GM19328 (cell line): ENCODE measurements at regions not wholly inside any gene's neighbourhood (a gene's known extent, or its start where the extent isn't known, plus 50 kb on each side); places are given as distances from the start of the nearest gene placed in this dataset.

Source experiments
- ATAC-seq: cut with Tn5 transposase; IDR thresholded peaks from one replicate; pipeline ENCODE4 v1.9.1; 2021; ENCODE audit warnings: mild to moderate bottlenecking, moderate library complexity; ENCODE audit not compliant: unreplicated experiment

DNA sequence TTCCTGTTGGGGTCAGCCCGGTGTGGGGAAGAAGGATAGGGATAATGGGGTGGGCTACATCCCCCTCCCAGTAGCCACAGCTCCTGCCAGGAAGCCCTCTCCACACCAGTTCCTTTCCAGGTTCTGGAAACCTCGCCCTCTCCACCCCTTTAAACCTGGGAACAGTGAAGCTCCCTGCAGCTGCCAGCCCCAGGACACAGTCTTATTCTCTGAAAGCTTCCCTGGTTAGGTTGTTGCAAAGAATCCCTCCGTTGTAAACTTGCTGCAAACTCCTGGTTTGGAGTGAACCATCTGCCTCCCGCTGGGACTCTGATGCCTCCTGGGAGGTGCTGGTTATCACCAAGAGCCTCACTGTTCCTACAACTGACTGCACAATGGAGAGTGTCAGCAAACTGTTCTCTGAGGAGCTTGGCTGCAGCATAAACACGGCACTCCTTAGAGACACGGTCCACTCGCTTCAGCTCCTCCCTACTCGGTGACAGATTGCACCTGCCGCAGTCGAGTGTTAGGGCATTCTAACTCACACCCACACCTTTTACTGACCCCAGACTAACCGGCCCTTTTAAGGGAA is 261.8 kb upstream of the RAB6C start:
- ATAC-seq: no peak

DNA sequence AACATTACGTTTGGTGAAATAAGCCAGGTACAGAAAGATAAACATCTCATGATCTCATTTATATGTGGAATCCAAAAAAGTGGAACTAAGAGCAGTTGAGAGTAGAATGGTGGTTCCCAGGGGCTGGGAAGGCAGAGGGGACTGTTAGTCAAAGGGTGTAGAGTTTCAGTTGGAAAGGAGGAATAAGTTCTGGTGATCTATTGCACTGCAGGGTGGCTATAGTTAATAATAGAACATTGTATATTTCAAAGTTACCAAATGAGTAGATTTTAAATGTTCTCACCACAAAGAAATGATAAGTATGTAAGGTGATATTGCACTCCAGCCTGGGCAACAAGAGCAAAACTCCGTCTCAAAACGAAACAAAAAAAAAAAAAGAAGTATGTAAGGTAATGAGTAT is 260.1 kb upstream of the RAB6C start:
- ATAC-seq: no peak

DNA sequence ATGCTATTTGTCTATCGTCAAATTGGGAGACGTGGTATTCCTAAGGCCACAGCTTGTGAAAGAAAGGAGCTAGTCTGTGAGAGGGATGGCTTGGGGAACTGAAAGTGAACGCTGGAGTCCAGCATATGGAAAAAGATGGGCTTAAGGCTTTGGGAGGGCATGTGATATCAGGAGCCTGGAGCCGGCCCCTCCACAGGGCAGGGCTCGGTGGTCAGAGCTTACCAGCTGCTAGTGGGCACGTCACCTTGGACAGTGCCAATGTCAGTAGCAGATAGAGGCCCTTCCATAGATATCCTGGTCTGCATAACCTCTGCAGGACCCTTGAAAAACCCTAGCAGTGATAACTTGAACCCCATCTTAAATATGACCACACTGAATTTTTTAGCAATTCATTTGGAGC is 259.1 kb upstream of the RAB6C start:
- no peak for ATAC-seq

DNA sequence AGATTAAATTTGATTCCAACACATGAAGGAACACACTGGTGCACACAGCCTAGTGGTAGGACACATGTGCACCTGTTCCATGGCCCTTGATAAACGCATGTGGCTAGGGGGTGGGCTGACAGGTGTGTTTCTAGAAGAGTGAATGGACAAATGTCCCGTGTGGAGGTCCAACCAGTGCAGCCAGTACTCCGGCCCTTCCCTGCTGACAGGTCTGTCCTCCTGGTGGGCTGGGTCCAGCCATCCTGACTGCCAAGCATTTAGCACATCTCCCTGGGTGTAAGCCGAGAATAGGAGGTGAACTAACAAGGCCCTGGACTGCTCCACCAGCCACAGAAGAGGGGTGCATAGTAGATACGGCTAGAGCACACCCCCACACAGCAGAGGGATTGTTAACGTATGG is 258.7 kb upstream of the RAB6C start:
- ATAC-seq: no peak

DNA sequence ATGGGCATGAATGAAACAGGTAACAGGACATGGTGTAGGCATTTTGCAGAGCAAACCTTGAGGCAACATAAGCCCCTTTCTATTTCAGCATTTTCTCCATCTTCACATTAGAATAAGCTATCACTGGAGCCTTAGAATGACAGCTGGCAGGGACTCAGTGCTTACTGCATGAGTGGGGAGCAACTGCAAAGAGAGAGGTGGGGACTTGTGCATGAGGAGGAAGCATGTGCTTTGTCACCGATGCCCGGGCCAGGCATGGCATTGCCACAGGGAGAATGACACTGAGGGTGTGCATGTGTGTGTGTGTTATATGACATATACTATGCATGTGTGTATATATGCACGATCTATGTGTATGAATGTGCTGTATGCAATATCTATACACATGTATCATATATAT is 258.2 kb upstream of the RAB6C start:
- ATAC-seq: no peak

DNA sequence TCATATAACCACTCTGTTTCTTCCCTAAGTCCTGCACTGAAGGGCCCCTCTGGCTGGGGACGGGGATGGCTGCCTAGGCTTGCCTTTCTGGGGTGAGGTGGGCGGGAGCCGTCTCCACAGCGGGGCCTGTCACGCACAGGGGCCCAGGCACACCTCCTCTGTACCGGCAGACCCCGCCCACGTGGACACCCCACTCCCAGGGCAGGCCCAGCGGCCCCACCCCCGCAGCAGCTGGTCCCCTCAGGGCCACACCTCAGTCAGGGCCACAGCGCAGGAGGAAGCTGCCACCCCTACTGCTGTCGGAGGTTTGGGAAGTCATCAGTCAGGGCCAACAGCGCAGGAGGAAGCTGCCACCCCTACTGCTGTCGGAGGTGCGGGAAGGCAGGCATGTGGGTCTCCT is 257.6 kb upstream of the RAB6C start:
- no peak for ATAC-seq

DNA sequence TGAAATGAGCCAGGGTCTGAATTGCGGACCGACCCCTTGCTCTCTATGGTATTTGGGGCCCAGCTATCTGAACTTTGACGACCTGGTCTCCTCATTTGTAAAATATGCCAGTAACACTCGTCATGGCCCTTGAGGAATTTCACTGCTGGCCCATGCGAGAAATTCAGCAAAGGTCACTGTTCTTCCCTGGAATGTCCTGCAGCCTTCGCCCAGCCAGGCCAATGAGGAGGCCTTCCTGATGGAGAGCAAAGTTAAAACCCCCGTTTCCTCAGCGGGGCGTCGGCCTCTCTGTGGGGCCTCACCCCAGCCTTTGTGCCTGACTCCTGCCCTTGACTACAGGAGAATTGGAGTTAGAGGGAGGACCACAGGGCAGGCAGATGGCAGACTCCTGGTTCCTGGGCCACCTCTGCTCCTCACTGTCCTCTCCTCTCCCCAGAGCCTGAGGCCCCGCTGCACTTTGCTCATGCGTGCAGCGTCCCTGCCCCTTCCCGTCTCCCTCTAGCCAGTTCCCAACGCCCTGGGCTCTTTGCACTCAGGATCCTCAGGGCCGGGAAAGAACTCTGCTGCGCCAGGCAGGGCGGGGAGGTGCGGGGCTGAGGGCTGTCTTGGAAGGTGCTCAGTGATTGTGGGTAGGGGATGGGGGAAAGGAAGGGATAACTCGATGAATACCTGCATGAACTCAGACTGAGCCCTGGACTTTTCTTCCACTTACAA is 257.0 kb upstream of the RAB6C start:
- no peak for ATAC-seq

DNA sequence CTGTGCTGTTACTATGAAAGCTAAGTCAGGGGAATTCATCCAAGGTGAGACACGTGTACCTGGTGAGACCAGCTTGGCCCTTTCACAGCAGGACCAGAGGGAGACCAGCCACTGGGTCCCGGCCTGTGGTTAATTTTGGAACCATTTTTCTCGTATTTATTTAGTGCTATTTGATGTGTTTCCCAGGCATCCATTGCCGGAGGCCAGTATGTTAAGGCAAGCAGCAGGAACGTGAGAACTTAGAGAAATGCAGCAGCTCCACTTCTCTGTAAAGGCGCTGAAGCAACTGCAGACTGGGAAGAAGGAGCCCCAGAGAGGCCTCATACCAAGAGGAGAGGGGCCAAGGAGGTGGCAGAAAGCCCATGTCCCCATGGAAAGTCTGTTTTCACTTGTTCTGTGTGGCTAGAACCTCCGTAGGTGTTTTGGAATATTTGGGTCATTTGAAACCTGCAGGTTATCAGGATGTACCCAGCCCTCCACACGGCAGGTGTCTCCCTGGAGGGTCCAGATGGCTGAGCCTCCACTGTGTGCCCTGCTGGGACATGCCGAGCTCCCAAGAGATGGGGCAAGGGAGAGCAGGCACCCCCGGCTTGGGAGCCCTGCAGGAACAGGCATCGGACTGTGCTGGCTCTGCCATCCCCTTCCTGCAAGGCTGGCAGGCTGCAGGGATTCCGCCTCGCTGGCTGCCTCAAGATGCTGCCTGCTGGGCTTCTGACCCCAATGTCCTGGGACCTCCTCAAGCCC is 256.0 kb upstream of the RAB6C start:
- ATAC-seq: no peak

DNA sequence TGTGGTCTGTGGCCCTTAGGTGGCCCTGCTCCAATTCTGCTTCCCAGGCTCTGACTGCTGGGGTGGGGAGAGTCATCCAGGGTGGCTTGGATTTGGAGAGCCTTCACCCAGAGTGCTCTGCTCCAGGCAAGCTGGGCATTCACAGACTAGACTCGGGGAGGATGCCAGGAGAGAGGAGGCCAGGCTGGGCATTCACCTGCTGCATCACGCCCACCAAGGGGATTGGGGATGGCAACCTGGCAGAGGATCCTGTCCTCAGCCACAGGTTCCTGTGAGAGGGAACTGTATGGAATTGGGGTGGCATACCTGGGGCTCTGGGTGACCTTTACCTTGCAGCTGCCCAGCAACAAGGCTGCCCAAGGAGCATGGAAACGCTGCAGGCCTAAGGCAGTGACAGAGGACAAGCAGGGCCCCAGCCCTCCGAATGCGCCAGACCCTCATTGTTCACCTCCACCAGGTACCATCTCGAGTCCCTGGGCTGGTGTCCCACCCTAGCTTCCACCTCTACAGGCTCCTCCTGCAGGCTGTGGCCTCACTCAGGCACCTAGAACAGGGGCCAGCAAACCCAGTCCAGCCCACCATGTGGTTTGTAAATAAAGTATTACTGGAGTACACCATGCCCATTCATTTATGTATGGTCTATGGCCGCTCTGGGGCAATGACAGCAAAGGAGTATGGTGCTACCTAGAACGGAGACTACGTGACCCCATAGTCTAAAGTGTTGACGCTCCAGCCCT is 255.3 kb upstream of the RAB6C start:
- no peak for ATAC-seq

DNA sequence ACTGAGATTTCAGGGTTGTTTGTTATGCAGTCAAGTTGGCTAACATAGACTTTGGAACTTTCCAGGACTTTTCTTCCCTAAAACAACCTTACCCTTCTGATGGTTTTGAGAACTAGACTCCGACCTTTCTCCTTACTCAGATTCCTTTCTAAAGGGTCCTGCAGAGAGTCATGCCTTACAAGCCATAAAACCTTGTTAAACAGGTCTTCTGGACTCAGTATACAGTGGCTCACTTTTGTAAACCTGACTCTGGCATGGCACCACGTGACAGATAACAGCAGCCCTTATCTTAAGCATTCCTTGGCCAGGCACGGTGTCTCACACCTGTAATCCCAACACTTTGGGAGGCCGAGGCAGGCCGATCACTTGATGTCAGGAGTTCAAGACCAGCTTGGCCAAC is 253.2 kb upstream of the RAB6C start:
- ATAC-seq: no peak

DNA sequence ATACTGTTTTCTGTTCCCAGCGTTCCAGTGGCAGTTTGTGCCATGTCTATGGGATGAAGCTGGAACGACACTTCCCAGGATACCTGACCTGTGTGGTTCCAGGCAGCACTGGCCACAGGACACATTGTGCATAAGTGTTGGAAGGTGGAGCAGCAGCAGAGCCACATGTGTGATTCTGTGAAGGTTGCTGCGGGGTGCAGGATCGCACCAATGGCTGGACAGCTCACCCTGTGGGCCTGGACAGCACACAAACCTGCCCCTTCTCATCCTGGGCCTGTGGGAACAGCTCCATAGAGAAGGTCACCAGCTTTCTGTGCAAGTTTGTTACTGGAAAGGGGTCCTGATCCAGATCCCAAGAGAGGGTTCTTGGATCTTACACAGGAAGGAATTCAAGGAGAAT is 252.2 kb upstream of the RAB6C start:
- ATAC-seq: no peak

DNA sequence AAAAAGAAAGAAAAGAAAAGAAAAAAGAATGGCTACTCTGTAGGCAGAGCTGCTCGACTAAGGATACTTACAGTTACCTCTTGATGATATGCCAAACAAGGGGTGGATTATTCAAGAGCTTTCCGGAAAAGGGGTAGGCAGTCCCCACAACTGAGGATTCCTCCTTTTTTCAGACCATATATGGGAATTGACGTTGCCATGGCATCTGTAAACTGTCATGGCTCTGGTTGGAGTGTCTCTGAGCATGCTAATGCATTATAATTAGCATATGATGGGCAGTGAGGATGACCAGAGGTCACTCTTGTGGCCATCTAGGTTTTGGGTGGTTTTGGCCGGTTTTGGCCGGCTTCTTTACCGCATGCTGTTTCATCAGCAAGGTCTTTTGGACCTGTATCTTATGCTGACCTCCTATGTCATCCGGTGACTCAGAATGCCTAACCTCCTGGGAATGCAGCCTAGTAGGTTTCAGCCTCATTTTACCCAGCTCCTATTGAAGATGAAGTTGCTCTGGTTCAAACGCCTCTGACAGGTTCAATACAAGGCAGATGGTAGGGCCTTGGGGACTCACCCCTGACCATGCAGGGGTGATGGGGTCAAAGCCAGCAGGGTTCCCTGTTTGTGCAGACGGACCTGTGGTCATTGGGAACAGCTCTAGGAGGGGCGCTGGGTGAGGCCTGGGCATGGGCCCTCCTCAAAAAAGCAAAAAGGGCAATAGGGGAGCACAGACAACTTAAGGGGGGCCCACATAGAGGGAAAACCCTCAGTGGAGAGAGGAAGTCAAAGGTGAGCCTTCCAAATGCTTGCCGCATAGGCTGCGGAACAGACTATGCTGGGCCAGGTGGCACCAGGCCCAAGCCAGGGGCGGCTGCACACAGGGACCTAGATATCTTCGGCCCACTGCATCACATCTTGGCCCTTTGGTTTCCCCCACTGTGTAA is 251.2 kb upstream of the RAB6C start:
- no peak for ATAC-seq

DNA sequence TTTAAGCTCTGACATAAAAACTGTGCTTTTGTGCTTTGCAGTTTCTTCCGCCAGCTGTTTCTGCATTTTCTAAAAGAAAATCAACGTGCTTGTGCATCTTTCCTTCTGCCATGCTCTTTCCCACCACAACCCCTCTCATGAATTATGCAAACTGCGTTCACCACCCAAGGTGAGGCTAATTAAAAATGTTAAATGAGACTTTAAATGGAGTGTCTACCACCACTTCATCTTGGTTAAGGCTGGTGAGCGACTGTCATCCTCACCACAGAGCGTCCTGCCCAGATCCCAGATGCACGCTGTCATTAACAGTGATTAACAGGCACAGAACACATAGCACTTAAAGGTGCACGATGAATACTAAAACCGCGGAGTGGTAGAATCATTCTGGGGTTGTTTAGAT is 250.5 kb upstream of the RAB6C start:
- no peak for ATAC-seq

DNA sequence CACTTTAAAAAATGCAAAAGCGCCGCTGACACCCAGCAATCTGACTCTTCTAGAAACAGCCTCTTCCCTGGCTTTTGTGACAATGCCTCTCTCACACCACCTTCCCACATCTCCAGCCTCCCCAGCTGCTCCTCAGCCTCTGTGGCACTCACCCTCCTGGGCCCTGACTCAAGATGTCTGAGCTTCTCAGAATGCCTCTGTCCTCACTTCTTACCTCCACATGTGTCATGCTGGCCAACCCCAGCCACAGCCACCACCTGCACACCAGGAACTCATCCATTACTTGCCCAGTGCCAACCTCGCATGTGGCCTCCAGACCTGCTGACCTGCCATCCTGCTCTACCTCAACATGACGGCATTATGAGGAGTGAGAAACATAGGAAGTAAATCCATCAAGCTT is 249.8 kb upstream of the RAB6C start:
- no peak for ATAC-seq

DNA sequence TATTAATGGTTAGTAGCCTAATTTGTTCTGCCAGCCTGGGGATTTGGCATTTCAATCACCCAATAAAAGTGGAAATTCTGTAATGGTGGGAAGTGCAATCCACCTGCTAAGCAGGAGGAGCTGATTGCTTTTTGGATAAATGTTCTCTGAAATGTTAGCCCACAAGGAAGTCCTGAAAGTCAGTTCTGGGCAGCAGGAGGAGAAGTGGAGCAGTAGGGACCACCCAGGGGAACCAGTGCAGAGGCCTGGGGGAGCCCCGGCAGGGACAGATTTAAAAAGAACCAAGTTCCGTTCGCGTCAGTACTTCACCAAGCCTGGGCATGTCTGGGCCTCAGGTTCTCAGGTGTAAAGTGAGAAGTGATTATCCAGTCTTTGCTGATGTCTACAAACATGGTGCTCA is 248.5 kb upstream of the RAB6C start:
- no peak for ATAC-seq

DNA sequence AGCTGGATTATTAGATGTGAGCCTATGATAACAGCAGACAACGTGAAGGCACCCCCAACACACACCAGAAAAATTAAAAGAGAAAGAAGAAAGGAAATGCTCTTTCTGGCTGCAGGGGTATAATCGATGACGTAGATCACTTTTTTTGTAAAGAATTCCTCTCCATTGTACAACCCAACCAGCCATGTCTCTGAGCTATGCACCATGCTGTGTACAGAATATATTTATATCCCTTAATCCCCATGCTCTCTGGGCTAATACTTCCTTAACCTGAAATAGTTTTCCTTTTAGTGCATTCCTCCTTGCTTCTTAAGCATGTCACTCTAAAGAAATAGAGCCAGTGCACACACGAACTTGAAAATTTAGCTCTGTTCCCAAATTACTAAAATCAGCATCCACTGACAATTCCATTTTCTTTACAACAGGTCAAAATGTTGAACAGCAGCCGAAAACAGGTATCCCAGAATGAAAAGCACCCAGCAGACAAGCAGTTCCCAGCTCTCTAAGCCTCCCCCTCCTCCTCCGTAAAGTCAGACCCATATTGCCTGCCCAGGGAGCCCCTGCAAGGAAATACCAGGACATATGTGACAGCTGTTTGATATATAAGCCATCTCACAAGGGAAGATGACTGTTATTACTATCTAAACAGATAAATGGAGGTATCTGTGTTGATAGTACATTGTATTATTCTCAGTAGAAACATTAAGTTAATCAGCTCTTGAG is 247.4 kb upstream of the RAB6C start:
- no peak for ATAC-seq

DNA sequence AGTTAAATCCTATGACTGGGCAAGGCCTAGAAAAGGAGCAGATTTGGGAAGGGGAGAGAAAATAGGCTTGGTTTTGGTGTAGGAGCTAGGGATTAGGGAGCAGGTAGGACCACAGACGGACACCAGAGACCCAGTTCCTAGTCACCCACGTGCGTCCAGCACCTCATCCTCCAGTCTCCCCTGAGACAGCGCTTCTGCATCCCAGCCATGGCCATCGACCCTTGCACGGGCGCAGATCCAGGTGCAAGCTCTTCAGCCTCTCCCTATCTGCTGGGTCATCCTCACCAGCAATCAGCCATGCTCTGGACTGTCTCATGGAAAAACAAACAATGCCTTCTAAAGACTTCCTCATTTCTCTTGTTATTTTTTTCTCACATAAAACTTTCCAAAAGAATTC is 246.8 kb upstream of the RAB6C start:
- no peak for ATAC-seq

DNA sequence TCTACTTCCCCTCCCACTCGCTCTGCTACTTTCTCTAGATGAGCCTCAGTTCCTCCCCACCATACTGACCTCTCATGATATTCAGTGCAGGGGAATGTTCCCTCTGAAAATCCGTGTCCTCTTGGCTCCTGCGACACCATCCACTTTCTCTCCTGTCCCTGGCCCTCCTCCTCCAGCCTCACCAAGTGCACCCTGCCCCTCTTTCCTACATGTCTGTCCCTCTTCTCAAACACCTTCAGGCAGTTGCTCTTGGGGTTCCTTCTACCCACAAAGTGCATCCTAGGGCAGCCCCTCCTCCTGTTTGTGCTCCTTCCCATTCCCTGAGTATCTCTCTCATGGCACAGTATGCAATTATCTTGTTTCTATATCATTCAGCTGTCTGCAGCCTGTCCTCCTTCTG is 246.4 kb upstream of the RAB6C start:
- no peak for ATAC-seq

DNA sequence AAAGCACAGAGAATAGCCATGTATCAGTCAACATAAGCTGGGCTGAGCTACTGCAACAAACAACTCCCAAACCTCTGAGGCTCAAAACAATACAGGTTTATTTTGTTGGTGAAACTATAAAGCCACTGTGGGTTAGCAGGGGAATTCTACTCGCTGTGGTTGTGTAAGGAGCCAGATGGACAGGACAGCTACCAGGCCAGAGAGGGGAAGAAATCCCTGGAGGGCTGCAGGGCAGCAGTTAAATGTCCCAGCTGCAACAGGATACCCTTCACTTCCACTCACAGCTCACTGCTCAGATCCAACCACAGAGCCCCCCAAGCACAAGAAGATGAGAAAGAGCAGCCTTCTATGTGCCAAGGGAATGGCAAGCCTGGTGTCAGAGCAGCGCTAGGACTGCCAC is 245.9 kb upstream of the RAB6C start:
- no peak for ATAC-seq
